ENCODE measurements at regions not wholly inside any gene's neighbourhood (a gene's known extent, or its start where the extent isn't known, plus 50 kb on each side); places are given as distances from the start of the nearest gene placed in this dataset.

GRCh38 chr13:39167018-39167417, 128.8 kb downstream of the NHLRC3 start:
- Mint-ChIP-seq H3K27ac (no peak overlapping the region), H3K4me1 (no peaks in the 10 kb centered on the region), H3K9me3 (ENCODE audit: low read depth) (no peaks in the 10 kb centered on the region), H3K27me3 (peaks cover 15% of the 10 kb centered on the region), H3K36me3 (ENCODE audit: low read depth) (no peaks in the 10 kb centered on the region), H3K4me3 (no peak overlapping the region)
- ATAC-seq (no peak), DNase-seq (no peak)
- CTCF ChIA-PET = no interaction called here
- intact Hi-C loops (cut with DNase I, micrococcal nuclease) = loop anchor here in 1 of 2 experiments (2.0 kb wide), 1 partner anchor 52 kb away; no protein-coding TSS in a partner anchor
- POLR2A ChIA-PET = no interaction called here

DNA sequence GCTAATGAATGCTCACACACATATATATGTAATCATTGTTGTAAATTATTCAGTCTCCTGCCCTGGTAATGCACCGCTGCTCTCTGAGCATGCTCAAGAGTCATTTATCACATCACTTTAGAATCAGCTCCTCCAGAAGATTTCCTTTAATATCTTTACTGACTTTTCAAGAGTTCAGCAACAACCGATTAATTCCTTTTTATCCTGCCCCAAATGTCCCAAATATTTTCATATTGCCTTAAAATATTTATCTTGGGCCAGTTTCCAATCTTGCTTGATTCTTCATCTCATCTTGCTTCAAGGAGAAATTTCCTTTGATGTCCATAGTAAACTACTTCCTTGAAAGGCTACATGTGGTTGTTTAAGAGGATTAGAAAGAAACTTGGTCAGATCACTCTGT, 132.5 kb downstream of the NHLRC3 start:
- H3K9me3 Mint-ChIP-seq (ENCODE audit: low read depth) = no peaks in the 10 kb centered on the region
- no peak for ATAC-seq
- no peak overlapping the region for H3K27ac Mint-ChIP-seq
- intact Hi-C loops (cut with DNase I, micrococcal nuclease) = no loop called here
- DNase-seq = no peak
- H3K27me3 Mint-ChIP-seq = peaks cover 8% of the 10 kb centered on the region
- ChIA-PET POLR2A (no interaction called here), CTCF (no interaction called here)
- H3K4me3 Mint-ChIP-seq = no peak overlapping the region
- no peaks in the 10 kb centered on the region for H3K36me3 Mint-ChIP-seq (ENCODE audit: low read depth)
- H3K4me1 Mint-ChIP-seq = no peaks in the 10 kb centered on the region

GRCh38 chr13:39185326-39185725, 147.1 kb downstream of the NHLRC3 start:
- intact Hi-C loops (cut with DNase I, micrococcal nuclease) = no loop called here
- Mint-ChIP-seq H3K27me3 (peaks cover 14% of the 10 kb centered on the region), H3K4me3 (no peak overlapping the region), H3K9me3 (ENCODE audit: low read depth) (no peaks in the 10 kb centered on the region), H3K4me1 (no peaks in the 10 kb centered on the region), H3K36me3 (ENCODE audit: low read depth) (no peaks in the 10 kb centered on the region), H3K27ac (no peak overlapping the region)
- ATAC-seq = no peak
- ChIA-PET POLR2A (no interaction called here), CTCF (no interaction called here)
- DNase-seq = no peak

DNA sequence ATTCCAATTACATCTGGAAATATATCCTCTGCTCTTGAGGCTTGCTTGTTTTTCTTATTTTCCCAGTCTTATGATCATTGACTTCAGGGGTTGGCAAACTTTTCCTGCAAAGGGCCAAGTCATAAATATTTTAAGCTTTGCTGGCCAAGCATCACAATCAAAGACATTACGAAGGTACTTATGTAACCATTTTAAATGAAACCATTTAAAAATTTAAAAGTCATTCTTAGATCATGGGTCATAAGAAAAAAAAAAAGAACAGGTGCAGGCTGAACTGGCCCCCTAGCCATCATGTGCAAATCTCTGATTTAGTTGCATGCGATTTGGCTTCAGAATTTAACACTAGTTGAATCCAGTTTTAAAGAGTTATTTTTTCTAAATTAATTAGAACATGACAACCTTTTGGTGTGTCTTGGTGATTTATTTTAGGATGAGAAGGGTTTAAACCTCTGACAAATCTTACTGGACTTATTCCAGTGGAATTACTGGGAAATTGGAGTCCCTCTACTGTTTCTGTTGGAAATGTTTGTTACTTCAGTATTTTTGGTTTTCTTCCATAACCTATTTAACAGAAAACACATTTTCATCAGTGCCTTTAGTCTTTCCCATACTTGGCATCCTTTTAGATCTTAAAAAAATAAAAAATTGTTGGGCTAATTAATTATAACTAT, 148.1 kb downstream of the NHLRC3 start:
- no peak for DNase-seq
- H3K4me3 Mint-ChIP-seq = no peak overlapping the region
- no peak for ATAC-seq
- peaks cover 13% of the 10 kb centered on the region for H3K27me3 Mint-ChIP-seq
- H3K4me1 Mint-ChIP-seq = no peaks in the 10 kb centered on the region
- intact Hi-C loops (cut with DNase I, micrococcal nuclease) = no loop called here
- CTCF ChIA-PET = no interaction called here
- H3K36me3 Mint-ChIP-seq (ENCODE audit: low read depth) = no peaks in the 10 kb centered on the region
- no peaks in the 10 kb centered on the region for H3K9me3 Mint-ChIP-seq (ENCODE audit: low read depth)
- POLR2A ChIA-PET = no interaction called here
- H3K27ac Mint-ChIP-seq = no peak overlapping the region

GRCh38 chr13:39189778-39190177, 151.5 kb downstream of the NHLRC3 start:
- ATAC-seq (no peak), DNase-seq (no peak)
- H3K9me3 Mint-ChIP-seq (ENCODE audit: low read depth) = no peaks in the 10 kb centered on the region
- no peaks in the 10 kb centered on the region for H3K4me1 Mint-ChIP-seq
- peaks cover 18% of the 10 kb centered on the region for H3K27me3 Mint-ChIP-seq
- H3K27ac Mint-ChIP-seq = no peak overlapping the region
- intact Hi-C loops (cut with DNase I, micrococcal nuclease) = no loop called here
- POLR2A ChIA-PET = no interaction called here
- no peaks in the 10 kb centered on the region for H3K36me3 Mint-ChIP-seq (ENCODE audit: low read depth)
- H3K4me3 Mint-ChIP-seq = no peak overlapping the region
- CTCF ChIA-PET = no interaction called here

DNA sequence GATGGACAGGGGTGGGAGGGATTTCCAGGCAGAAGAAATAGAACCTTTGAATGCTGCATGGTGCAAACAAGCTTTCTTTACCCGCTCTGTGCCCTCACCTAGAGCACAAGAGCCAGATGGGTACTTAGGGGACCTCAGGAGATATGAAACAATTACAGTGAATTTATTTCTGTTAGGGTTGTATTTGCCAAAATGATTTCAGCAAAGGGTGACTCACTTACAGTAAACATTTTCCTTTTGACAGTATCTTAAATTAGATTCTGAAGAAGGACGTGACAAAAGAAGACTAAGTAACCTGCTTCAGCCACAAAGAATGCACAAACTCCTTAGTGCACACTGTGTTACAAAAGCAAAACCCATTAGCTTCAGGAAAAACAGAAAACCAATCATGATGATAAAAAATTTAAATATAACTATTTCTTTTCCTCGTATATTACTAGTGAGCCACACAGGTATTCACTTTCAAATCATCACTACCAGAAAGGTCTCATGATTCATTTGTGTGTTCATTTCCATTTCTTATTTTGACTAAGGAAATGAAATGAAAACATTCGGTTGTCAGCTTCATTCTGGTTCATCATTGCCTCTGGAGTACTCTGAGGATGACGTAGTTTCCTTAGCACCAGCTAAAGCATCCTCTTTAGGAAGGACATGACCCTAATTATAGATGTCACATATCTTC, 158.8 kb downstream of the NHLRC3 start:
- CTCF ChIA-PET = interaction anchor here (1.2 to 1.5 kb wide), 3 partner anchors 20 to 160 kb away, joined by 3 to 5 read pairs (median 3); no protein-coding TSS in a partner anchor
- intact Hi-C loops (cut with DNase I, micrococcal nuclease) = loop anchor here (1.0 to 2.0 kb wide), 4 partner anchors 49 to 159 kb away; partner anchors contain the start of genes NHLRC3 (in 1 of the 2) and PROSER1 (in 1 of the 2)
- peak overlapping the region; percentile 52 for H3K27ac Mint-ChIP-seq
- DNase-seq = no peak
- no peaks in the 10 kb centered on the region for H3K36me3 Mint-ChIP-seq (ENCODE audit: low read depth)
- peaks cover 13% of the 10 kb centered on the region for H3K4me1 Mint-ChIP-seq
- H3K4me3 Mint-ChIP-seq = no peak overlapping the region
- POLR2A ChIA-PET = no interaction called here
- no peaks in the 10 kb centered on the region for H3K9me3 Mint-ChIP-seq (ENCODE audit: low read depth)
- peak; percentile 89 for ATAC-seq
- peaks cover 13% of the 10 kb centered on the region for H3K27me3 Mint-ChIP-seq

DNA sequence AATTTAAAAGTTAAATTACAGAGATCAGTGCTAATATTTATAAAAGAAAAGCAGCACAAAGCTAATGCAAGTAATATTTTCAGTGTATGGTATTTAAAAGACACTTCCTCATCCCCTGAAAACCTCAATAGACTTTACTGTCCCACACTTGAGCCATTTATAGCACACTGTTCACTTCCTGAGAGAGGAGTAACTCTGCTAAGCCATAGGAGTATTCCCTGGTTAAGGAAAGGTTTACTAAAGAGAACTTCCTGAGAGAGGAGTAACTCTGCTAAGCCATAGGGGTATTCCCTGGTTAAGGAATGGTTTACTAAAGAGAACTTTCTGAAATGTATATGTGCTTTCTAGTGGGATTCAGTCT, 159.4 kb downstream of the NHLRC3 start:
- intact Hi-C loops (cut with DNase I, micrococcal nuclease) = loop anchor here (1.0 to 2.0 kb wide), 4 partner anchors 49 to 159 kb away; partner anchors contain the start of genes NHLRC3 (in 1 of the 2) and PROSER1 (in 1 of the 2)
- DNase-seq (no peak), ATAC-seq (no peak)
- Mint-ChIP-seq H3K4me1 (peaks cover 13% of the 10 kb centered on the region), H3K9me3 (ENCODE audit: low read depth) (no peaks in the 10 kb centered on the region), H3K27me3 (peaks cover 13% of the 10 kb centered on the region), H3K4me3 (no peak overlapping the region), H3K27ac (no peak overlapping the region), H3K36me3 (ENCODE audit: low read depth) (no peaks in the 10 kb centered on the region)
- POLR2A ChIA-PET = no interaction called here
- CTCF ChIA-PET = interaction anchor here (1.2 to 1.5 kb wide), 3 partner anchors 20 to 161 kb away, joined by 3 to 5 read pairs (median 3); no protein-coding TSS in a partner anchor

DNA sequence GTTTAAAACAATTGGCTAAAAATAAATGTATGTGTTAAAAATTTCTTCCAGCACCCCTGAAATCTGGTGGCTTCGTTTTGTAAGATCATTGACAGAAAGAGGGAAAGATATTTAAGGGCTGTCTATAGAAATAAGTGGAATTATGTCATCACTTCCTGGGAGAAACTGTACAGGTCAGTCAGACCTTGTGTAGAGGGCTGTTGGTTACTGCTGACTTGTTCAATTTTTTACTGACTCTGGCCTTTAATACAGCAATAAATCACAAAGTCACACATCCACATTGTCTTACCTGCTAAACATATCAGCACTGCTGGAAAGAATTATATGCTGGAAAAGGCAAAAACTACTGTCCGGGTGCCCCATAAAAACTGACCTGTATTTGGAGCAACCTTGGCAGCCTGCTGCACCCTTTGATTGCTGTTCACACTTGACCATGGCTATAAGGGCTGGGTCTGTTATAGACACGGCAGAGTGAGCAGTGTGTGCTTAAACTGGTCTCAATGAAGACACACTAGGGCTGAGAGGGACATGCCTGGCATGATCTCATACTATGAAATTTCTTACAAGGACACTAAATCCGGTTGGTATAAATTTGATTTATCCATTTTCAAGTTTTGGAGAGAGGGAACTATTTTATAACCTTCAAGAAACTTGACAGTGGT, 162.1 kb downstream of the NHLRC3 start:
- Mint-ChIP-seq H3K4me1 (peaks cover 13% of the 10 kb centered on the region), H3K9me3 (ENCODE audit: low read depth) (no peaks in the 10 kb centered on the region), H3K36me3 (ENCODE audit: low read depth) (no peaks in the 10 kb centered on the region), H3K27me3 (no peaks in the 10 kb centered on the region), H3K4me3 (no peak overlapping the region), H3K27ac (no peak overlapping the region)
- no peak for ATAC-seq
- CTCF ChIA-PET = no interaction called here
- POLR2A ChIA-PET = no interaction called here
- intact Hi-C loops (cut with DNase I, micrococcal nuclease) = no loop called here
- no peak for DNase-seq

GRCh38 chr13:39201180-39201579, 162.9 kb downstream of the NHLRC3 start:
- Mint-ChIP-seq H3K4me3 (no peak overlapping the region), H3K9me3 (ENCODE audit: low read depth) (no peaks in the 10 kb centered on the region), H3K27ac (no peak overlapping the region), H3K27me3 (no peaks in the 10 kb centered on the region), H3K4me1 (peaks cover 13% of the 10 kb centered on the region), H3K36me3 (ENCODE audit: low read depth) (no peaks in the 10 kb centered on the region)
- POLR2A ChIA-PET = no interaction called here
- intact Hi-C loops (cut with DNase I, micrococcal nuclease) = no loop called here
- ATAC-seq (no peak), DNase-seq (no peak)
- CTCF ChIA-PET = no interaction called here

GRCh38 chr13:39202746-39203145, 164.5 kb downstream of the NHLRC3 start:
- ChIA-PET CTCF (interaction anchor here (1.2 kb wide), 1 partner anchor 10 kb away, joined by 3 read pairs; no protein-coding TSS in a partner anchor), POLR2A (no interaction called here)
- Mint-ChIP-seq H3K36me3 (ENCODE audit: low read depth) (no peaks in the 10 kb centered on the region), H3K4me1 (peaks cover 3% of the 10 kb centered on the region), H3K9me3 (ENCODE audit: low read depth) (no peaks in the 10 kb centered on the region), H3K27ac (no peak overlapping the region), H3K27me3 (peaks cover 9% of the 10 kb centered on the region), H3K4me3 (no peak overlapping the region)
- intact Hi-C loops (cut with DNase I, micrococcal nuclease) = no loop called here
- ATAC-seq = no peak
- DNase-seq = no peak

DNA sequence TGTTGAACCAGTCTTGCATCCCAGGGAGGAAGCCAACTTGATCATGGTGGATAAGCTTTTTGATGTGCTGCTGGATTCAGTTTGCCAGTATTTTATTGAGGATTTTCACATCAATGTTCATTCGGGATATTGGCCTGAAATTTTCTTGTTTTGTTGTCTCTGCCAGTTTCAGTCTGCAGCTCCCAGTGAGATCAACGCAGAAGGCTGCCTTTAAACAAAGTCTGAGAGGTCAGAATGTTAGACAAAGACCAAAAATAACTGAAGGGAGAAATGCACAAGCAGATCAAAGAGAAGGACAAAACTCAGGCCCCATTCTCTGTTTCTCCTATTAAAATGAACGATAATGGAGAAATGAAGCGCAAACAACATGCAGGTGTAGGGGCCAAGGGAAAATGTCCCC, 170.4 kb downstream of the NHLRC3 start:
- Mint-ChIP-seq H3K4me3 (no peak overlapping the region), H3K9me3 (ENCODE audit: low read depth) (no peaks in the 10 kb centered on the region), H3K4me1 (no peaks in the 10 kb centered on the region), H3K36me3 (ENCODE audit: low read depth) (no peaks in the 10 kb centered on the region), H3K27ac (no peak overlapping the region), H3K27me3 (peaks cover 29% of the 10 kb centered on the region)
- intact Hi-C loops (cut with DNase I, micrococcal nuclease) = no loop called here
- no peak for DNase-seq
- CTCF ChIA-PET = interaction anchor here (0.6 kb wide), 1 partner anchor 274 kb away, joined by 3 read pairs; no protein-coding TSS in a partner anchor
- POLR2A ChIA-PET = no interaction called here
- no peak for ATAC-seq

Measured in activated CD4-positive, alpha-beta T cell treated with anti-CD3 and anti-CD28 coated beads for 36 hours (primary cell).